Right renal cortex interstitium (tissue), 3 donors: ENCODE measurements at regions not wholly inside any gene's neighbourhood (a gene's known extent, or its start where the extent isn't known, plus 50 kb on each side); places are given as distances from the start of the nearest gene placed in this dataset.
"Not testable (repeated sequence)": the region's sequence is repeated elsewhere in the genome, so short reads cannot be mapped to it uniquely, and the experiment has no call there.

Experiments used
- DNase-seq, 3 donors: peaks; one replicate each; pipeline ENCODE4 v3.0.0-alpha.2; 2013; ENCODE audit warnings: low read depth in 3 of 3, low spot score in 2 of 3

GRCh38 chr14:89743828-89744227 is 210.7 kb downstream of the EFCAB11 start:
- no peak for DNase-seq

- no peak for DNase-seq
Observed at GRCh38 chr14:89740241-89740640, 214.3 kb downstream of the EFCAB11 start.

DNA sequence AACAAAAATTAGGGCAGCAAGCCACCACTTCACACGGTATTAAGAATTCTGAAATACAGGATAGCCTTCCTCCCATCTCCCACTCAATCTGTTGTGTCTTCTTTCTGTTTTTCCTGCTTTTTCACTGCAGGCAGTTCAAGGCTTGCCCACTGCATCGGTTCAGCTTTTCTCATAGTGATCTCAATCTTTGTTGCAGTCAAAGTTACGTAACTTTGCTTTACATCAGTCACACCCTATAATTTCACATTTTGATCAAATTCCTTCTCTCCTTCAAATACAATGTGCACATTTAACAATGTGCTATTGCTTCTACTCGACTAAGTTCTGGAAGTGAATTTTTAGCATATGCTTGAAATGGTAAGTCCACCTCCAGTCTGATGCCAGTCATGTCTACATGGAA is 217.6 kb downstream of the EFCAB11 start:
- no peak for DNase-seq

GRCh38 chr14:89731396-89731933 is 223.1 kb downstream of the EFCAB11 start:
- no peak for DNase-seq

DNA sequence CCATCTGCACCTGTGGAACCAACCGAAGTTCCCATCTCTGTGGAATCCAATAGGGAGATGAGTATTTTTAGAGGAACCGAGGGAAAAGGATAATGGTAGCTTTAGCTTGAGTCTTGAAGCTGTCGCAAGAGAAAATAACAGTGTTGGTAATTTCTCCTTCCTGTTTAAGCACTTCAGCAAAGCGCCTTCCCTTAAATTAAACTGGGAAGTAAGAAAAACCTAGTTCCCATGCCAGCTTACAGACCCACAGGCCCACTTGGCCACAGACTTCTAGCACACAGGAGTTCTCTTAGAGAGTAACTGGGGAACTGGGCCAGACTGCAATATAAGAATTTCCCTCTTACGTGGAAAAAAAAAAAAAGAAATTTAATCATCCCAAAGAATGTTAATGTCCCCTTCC is 223.8 kb downstream of the EFCAB11 start:
- no peak for DNase-seq

- no peak for DNase-seq
Observed at GRCh38 chr14:89728964-89729363, 225.6 kb downstream of the EFCAB11 start.

- DNase-seq = not testable (repeated sequence)
Observed at GRCh38 chr14:89726226-89726625, 228.3 kb downstream of the EFCAB11 start.

GRCh38 chr14:89724628-89724960 is 229.9 kb downstream of the EFCAB11 start:
- DNase-seq = no peak

GRCh38 chr14:89723930-89724627 is 230.5 kb downstream of the EFCAB11 start:
- DNase-seq = no peak

GRCh38 chr14:89721956-89722355 is 232.6 kb downstream of the EFCAB11 start:
- no peak for DNase-seq

GRCh38 chr14:89720741-89721729 is 233.5 kb downstream of the EFCAB11 start:
- no peak for DNase-seq

GRCh38 chr14:89720076-89720687 is 234.3 kb downstream of the EFCAB11 start:
- no peak for DNase-seq

DNA sequence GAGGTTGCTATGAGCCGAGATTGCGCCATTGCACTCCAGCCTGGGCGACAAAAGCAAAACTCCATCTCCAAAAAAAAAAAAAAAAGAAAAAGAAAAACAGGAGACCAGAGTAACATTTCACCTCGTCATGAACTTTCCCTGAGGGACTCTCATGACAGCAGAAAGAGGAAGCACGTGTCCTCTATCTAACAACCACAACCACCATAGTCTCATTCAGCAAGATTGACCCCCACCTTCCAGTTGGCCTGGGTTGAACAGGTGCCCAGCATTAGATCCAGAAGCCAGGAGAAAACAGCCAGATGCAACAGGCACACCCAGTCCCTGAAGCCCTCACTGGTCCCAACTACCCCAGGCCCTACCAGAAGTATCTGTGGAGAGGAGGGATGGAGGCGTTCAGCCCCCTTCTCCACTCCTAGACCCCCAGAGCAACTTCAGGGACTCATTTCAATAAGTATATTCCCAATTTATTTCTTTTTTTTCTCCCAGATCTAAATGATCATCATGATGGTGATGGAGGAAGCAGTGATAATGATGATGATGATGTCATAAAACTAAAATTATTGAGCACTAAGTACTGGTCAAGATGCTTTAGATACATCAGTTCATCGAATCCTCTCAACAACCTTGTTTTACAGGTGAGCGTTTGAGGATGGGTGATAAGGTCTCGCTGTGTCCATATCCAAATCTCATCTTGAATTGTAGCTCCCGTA is 235.0 kb downstream of the EFCAB11 start:
- no peak for DNase-seq

DNA sequence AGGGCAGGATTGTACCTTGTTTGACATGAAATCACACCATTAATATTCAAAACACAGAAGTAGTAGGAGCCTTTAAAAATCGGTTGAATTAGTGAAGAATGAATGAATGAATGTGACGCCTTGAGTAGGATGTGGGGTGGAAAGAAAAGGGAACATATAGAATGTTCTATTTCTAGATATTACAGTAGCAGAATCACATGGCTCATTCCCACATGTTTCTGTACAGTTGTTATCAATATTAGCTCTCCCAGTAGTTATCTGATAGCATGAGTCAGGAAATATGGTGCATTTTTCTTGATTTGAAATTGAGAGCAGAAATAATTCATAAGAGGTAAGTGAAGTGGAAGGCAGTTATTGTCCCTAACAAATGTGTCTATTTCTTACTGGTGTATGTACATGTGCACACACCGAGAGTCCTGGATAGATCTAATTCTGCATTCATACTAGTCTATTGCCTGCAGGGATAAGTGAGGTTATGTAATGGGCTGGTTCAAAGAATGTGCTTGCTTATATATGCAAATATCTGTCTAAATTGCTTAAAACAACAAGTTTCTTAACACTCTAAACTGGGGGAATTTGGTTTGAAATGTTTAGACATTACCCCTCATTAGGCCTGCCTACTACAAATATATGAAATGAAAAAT is 245.4 kb downstream of the EFCAB11 start:
- no peak for DNase-seq

DNA sequence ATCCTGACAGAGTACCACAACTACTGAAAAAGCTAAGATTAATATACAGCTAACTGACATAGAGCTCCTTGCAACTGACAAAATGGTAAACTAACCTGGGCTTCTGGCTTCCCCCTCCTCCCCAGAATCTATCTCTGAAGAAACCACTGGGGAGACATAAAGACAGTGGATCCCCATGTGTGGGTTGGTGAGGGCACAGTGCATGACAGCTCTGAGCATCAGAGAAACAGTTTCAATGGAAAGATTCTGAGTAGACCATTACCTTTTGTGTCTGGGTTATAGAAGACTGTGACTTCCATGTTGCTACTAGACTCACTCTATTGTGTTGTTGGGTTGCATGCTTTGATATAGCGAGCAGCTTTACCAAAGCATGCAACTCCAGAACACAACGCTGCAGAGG is 247.4 kb downstream of the EFCAB11 start:
- DNase-seq = no peak

DNA sequence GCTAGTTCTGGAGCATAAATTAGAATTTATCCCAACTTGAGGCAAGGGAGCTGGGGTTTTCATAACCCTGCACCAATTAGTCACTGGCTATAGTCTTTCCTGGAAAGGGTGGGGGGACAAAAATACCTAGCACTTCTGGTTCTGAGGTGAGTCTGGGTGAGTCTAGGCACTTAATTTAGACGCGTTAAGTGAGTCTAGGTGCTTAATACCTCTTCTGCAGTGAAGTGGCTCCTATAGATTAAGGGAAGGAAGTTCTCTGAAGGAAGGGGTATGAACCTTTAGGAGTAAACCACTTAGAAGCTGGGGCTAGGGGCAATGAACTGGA is 251.7 kb downstream of the EFCAB11 start:
- DNase-seq = no peak

DNA sequence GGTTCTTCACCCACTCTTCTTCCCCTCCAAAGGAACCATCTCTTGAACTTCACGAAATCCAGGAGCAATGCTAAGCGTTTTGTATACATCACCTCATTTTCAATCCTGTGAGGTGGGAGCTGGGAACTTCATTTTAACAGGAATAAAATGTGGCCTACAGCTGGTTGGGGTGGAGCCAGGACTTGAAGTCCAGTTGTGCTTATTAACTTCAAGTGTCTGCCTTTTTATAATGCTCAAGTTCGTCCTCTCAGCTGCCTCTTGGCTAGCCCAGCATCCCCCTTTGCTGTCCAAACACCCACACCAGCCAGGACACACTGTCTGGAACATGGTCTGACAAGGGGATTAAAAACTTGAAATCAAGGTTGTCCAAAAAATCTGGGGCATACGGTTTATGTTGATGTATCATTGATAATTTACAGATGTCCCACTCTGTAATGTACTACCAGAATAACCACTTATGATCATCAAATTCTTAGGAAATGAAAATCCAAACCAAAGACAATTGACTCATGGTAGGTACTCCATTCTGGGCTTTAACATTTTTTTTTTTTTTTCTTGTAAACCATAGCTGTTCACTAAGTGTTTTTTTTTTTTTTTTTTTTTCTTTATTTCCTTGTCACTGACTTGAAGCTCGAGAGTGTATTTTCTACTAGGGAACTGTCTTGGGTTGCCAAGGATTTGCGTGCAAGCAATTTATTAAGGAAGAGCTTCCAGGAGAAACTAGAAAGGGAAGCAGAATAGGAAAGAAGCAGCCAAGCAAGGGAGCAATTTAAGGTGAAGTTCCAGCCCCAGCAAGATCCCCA is 252.3 kb downstream of the EFCAB11 start:
- peak in 2 of 3 donors; percentile 45 to 47 for DNase-seq

GRCh38 chr14:89701211-89702043 is 253.1 kb downstream of the EFCAB11 start:
- DNase-seq = peak; percentile 53 to 68 (median 65)

- peak in 1 of 3 donors; percentile 5 for DNase-seq
Observed at GRCh38 chr14:89700801-89701200, 253.7 kb downstream of the EFCAB11 start.
